DMS 273 treated with DMSO at 0.1 percent for 48 hours (cell line): ENCODE measurements at regions not wholly inside any gene's neighbourhood (a gene's known extent, or its start where the extent isn't known, plus 50 kb on each side); places are given as distances from the start of the nearest gene placed in this dataset.
"Not testable (repeated sequence)": the region's sequence is repeated elsewhere in the genome, so short reads cannot be mapped to it uniquely, and the experiment has no call there.

Experiments used
- DNase-seq: peaks from one replicate; lab custom pipeline; 2025; lab: John Stamatoyannopoulos, UW

GRCh38 chr6:8361259-8361658 lies 74.1 kb downstream of the SLC35B3 start:
- DNase-seq, result no peak

DNA sequence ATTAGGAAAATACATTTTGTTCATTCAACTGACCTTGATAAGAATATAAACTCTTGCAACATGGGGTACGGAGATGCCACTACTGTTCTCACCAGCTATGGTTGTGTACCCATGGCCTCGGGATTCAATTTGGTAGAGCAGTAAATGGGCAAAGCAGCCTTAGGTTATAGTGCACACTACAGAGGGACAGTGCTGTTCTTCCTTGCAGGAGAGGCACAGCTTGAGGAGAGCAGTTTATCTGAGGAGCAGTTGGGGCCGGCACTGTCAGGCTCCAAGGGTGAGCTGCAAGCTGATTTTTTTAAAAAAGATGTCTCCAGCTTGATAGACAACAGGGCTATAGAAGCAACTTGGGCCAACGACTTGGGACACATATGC lies 82.4 kb downstream of the SLC35B3 start:
- no peak for DNase-seq

GRCh38 chr6:8352335-8352965 lies 82.9 kb downstream of the SLC35B3 start:
- DNase-seq, result no peak

- no peak for DNase-seq
Measured at GRCh38 chr6:8343600-8343999, 91.7 kb downstream of the SLC35B3 start.

GRCh38 chr6:8342241-8342819 lies 93.0 kb downstream of the SLC35B3 start:
- DNase-seq, result no peak

DNA sequence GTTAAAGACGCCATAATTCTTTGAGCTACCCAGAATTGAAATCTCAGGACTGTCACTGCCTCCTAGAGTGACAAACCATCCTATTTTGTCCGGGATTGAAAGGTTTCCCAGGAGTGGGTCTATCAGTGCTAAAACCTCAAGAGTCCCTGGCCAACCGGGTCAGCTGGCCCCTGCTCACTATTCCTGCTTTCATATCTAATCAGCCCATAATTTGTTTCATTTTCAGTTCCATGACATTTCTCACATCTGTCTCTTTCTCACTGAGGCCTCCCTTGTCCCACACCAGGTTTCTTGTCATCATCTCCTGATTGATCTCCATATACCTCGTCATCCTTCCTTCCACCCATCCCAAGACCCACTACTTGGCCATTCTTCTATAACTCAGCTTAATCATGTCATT lies 98.2 kb downstream of the SLC35B3 start:
- DNase-seq, result no peak

GRCh38 chr6:8336406-8337057 lies 98.8 kb downstream of the SLC35B3 start:
- DNase-seq, result no peak

- DNase-seq, result no peak
Measured at GRCh38 chr6:8335896-8336295, 99.4 kb downstream of the SLC35B3 start.

GRCh38 chr6:8335381-8335780 lies 100.0 kb downstream of the SLC35B3 start:
- no peak for DNase-seq

- no peak for DNase-seq
Measured at GRCh38 chr6:8334113-8334512, 101.2 kb downstream of the SLC35B3 start.

GRCh38 chr6:8329562-8329961 lies 105.8 kb downstream of the SLC35B3 start:
- DNase-seq, result no peak

GRCh38 chr6:8325743-8326142 lies 109.6 kb downstream of the SLC35B3 start:
- DNase-seq, result no peak

DNA sequence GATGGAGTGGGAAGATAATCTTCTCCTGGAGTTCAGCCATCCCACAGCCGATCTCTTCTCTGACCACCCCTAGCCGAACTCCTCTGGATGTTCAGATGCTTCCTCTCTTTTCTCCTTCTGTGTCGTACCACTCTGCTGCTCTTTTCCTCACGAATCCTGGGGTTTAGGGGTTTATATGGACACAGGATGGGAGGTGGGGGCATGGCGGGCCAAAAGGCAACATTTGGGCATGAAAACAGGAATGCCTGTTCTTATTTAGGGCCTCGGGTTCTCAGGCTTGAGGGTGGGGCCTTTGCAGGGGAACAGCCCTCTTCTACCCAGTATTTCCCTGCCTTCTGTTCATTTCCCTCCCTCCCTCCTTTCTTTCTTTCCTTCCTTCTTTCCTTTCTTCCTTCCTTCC lies 112.7 kb downstream of the SLC35B3 start:
- no peak for DNase-seq

DNA sequence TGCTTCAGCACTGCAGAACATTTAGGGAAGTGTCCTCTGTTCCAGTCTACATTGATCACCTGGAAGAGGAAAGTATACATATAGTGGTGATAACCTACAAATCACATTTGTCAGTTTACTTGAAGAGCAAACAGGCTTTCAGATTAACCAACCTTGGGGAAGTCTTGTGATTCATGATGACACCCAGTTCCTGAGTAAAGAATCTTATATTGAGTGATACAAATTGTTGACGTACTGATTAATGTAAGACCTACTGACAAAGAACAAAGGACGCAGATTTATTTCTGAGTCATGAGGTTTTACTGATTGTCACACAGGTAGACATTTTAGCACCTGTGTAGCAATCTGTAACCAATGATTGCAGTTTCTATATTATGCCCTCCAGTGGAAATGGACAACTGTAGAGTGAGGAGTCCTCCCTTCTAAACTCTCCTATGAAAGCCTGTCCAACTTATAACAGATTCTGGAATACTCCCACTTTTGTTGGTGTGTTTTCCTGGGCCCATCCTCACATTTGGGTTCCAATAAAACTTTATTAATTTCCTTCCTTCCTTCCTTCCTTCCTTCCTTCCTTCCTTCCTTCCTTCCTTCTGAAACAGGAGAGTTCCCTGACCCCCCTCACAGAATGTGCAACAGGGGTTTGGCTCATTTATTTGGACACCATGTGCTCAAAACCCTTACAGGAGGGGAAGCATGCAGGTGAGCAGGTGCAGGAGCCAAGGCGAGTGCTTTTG lies 113.5 kb downstream of the SLC35B3 start:
- no peak for DNase-seq

DNA sequence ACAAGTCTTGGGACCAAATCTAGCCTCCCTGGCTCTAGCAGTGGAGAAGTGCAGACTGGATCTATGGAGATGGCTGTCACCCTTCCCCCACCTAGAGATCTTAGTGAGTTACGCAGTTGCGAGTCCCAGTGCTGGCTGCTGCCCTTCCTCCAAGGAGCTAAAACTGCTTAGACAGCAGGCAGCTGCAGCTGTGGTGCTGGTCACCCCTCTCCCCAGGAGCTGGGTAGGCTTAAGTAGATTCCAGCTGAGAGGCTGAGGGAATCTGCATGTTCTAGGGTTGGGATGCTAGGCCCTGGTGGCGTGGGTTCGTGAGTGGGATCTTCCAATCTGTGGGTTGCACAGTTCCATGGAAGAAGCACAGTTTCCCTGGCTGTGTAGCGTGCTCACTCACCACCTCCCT lies 120.2 kb downstream of the SLC35B3 start:
- no peak for DNase-seq

DNA sequence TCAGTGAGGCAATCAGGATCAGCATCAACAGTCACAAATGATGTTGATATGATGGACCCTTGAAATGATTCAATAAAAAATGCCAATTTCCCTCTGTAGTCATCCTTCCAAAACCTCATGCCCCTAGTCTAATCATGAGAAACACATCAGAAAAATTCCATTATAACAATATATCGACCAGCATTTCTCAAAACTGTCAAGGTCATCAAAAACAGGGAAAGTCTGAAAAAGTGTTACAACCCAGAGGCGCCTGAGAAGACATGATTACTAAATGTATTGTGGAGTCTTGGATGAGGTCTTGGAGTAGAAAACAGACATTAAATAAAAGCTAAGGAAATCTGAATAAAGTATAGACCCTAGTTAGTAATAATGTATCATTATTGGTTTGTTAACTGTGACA lies 133.8 kb downstream of the SLC35B3 start:
- no peak for DNase-seq

- no peak for DNase-seq
Measured at GRCh38 chr6:8299034-8299433, 136.3 kb downstream of the SLC35B3 start.

DNA sequence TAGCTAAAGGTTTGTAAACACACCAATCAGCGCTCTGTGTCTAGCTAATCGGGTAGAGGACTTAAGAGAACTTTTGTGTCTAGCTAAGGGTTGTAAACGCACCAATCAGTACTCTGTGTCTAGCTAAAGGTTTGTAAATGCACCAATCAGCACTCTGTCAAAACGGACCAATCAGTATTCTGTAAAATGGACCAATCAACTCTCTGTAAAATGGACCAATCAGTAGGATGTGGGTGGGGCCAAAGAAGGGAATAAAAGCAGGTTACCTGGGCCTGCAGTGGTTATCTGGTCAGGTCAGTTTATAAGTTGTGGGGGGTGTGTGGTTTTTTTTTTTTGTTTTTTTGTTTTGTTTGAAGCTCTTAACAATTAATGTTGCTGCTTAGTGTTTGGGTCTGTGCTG lies 152.4 kb downstream of the SLC35B3 start:
- DNase-seq, result not testable (repeated sequence)

GRCh38 chr6:8282380-8282779 lies 153.0 kb downstream of the SLC35B3 start:
- DNase-seq, result no peak

DNA sequence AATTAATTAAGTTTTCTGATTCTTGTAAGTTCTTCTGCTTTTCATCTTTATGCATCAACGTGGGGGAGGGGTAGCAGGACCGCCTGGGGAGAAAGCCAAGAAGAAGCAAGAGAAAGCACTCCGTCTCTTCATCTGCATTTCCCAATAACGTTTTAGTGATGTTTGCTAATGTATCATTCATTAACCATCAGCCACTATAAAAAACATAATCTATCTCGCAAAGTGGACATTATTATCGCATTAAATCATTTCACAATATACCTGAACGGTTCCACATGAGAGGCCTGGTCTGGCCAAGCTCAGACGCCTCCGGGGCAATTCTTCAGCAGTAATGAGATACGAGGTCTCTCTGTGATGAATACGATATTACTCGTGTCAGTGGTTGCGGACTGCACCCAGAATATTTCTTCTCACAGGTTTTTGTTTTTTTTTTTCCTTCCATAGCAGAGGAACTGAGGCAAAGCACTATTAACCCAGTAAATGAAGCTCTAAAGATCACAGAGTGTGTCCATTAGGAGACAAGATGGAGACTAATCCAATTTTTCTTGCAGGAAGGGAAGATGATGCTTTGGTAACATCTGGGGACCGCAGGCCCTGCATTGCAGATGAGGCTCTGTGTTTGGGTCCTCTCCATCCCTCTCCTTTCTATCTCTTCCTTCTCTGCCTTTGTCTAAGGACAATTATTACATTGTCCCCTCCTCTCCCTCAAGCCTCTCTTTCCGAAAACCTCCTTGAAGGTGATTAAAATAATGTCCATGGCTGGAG lies 156.1 kb downstream of the SLC35B3 start:
- DNase-seq, result no peak

DNA sequence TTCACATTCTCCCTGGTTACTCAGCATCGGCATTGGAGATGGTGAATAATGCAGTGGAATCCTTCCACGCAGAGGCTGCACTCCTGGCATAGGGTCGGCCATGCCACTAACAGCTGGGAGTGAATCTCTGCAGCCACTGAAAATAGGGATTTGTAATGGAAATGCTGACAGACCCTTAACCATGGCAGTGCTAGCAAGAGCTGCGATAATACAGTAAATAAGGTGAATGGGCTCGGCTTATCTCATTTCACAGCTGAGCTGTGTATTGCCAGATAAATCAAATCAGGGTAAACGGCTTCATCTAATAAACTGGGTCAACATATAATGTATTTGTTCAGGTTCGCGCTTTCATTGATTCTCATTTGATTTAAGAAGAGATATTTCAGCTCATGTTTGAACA lies 156.8 kb downstream of the SLC35B3 start:
- no peak for DNase-seq

DNA sequence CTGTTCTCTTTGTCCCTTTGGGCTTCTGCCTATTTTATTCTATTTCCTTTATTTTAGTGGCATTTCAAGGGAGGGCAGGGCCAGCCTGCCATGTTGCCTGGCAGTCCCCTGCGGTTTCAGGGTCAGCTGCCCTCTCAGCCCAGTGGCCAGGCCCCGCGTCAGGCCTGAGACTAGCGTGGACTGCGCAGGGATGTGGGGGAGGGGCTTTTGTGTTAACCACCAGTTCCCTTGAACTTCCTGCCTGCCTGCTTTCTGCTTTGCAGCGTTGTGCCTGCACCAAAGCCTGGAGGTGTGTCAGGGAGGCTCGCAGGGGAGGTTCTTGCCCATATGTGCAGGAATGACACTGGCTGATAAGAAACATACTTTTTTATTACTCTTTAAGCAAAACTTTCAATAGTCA lies 157.6 kb downstream of the SLC35B3 start:
- no peak for DNase-seq
